Transverse colon (tissue), 4 donors: ENCODE measurements at regions not wholly inside any gene's neighbourhood (a gene's known extent, or its start where the extent isn't known, plus 50 kb on each side); places are given as distances from the start of the nearest gene placed in this dataset.

ENCODE experiments used
- DNase-seq: peaks from one replicate; pipeline ENCODE4 v3.0.0-alpha.2; 2019
- H3K27ac ChIP-seq, 4 donors: fragments of 200-600 bp; sonication (generic); 2 replicates each; pipeline ENCODE4 v1.5.1; 2016 to 2018; ENCODE audit warnings: inconsistent platforms in 4 of 4
- H3K27me3 ChIP-seq: fragments of 200-600 bp; sonication (generic); 2 replicates; pipeline ENCODE4 v1.5.1; 2017; ENCODE audit warnings: inconsistent platforms
- H3K36me3 ChIP-seq, 4 donors: fragments of 200-600 bp; sonication (generic); 2 replicates each; pipeline ENCODE4 v1.5.1; 2017 to 2019; ENCODE audit warnings: inconsistent platforms in 4 of 4
- H3K4me1 ChIP-seq, 4 donors: fragments of 200-600 bp; sonication (generic); 2 replicates each; pipeline ENCODE4 v1.5.1; 2017 to 2020; ENCODE audit warnings: inconsistent platforms in 4 of 4
- H3K4me3 ChIP-seq, 4 donors: fragments of 200-600 bp; sonication (generic); 1 replicate in 1 of 4; 2 replicates in 3 of 4; pipeline versions ENCODE4 v1.5.1 to v1.6.1; 2017 to 2019; ENCODE audit warnings: inconsistent platforms in 4 of 4
- H3K9me3 ChIP-seq, 2 donors: fragments of 200-600 bp; sonication (generic); 2 replicates each; pipeline ENCODE4 v1.5.1; 2017 to 2019; ENCODE audit warnings: inconsistent platforms in 2 of 2
- CTCF ChIP-seq, 5 experiments: fragments of 200-600 bp in 3 of 5; fragments of 450-650 bp in 2 of 5; sonication (generic) in 3 of 5; IDR thresholded peaks; 1 replicate in 2 of 5; 2 replicates in 3 of 5; pipeline ENCODE4 v1.5.1; 2016 to 2017; ENCODE audit warnings: antibody characterized with exemption in 5 of 5, inconsistent platforms in 3 of 5, mild to moderate bottlenecking in 2 of 5, moderate library complexity in 1 of 5
- EP300 ChIP-seq: sonication (generic); formaldehyde crosslinking; IDR thresholded peaks from one replicate; pipeline ENCODE4 v1.6.1; 2017; ENCODE audit warnings: antibody characterized with exemption, low read depth
- POLR2A ChIP-seq: fragments of 450-650 bp; IDR thresholded peaks from one replicate; pipeline ENCODE4 v1.6.1; 2016; ENCODE audit warnings: antibody characterized with exemption, mild to moderate bottlenecking, moderate library complexity
- POLR2AphosphoS5 ChIP-seq, 3 donors: sonication (generic); formaldehyde crosslinking; IDR thresholded peaks; one replicate each; pipeline ENCODE4 v1.6.1; 2016; ENCODE audit warnings: antibody characterized with exemption in 3 of 3
- whole genome bisulfite sequencing, 2 donors: methylation state at CpG; one replicate each; pipeline ENCODE4 v1.1.5; 2018; ENCODE audit warnings: low coverage in 1 of 2; 5-methylcytosine and 5-hydroxymethylcytosine counted together
- in situ Hi-C, 4 donors: fragments of 200-750 bp; cut with MboI; loops; one replicate each; pipeline versions ENCODE4 v1.15.0 to v1.15.1; 2017; ENCODE audit warnings: low sequenced_read_pairs in 3 of 4, low pct_ligation_motif_present in 1 of 4, low pct_unique_long_range_greater_than_20kb in 1 of 4
- intact Hi-C: fragments of 100-400 bp; cut with DNase I; formaldehyde crosslinking; loops from one replicate; pipeline ENCODE4 v1.15.1; 2023; ENCODE audit warnings: low total_unique reads

- no peak overlapping the region for H3K27ac ChIP-seq
- TF ChIP-seq POLR2AphosphoS5 (IDR thresholded peaks at IDR 0.05) (no peak), CTCF (IDR thresholded peaks at IDR 0.05) (no peak), POLR2A (no peak), EP300 (no peak)
Measured at GRCh38 chr20:61050336-61050890, 201.6 kb upstream of the CDH4 start.

GRCh38 chr20:61052195-61052750 lies 199.8 kb upstream of the CDH4 start:
- Histone ChIP-seq H3K27me3 (no peaks in the 10 kb centered on the region), H3K36me3 (no peaks in the 10 kb centered on the region), H3K27ac (no peak overlapping the region), H3K4me3 (no peak overlapping the region), H3K9me3 (no peaks in the 10 kb centered on the region), H3K4me1 (no peaks in the 10 kb centered on the region)
- intact Hi-C loops = no loop called here
- 67 to 89% methylated on average over 5 to 16 of the region's 16 CpGs for WGBS, 2 donors
- no peak for DNase-seq
- no peak for TF ChIP-seq EP300
- no peak for TF ChIP-seq CTCF (IDR thresholded peaks at IDR 0.05)
- no peak for TF ChIP-seq POLR2A
- TF ChIP-seq POLR2AphosphoS5 (IDR thresholded peaks at IDR 0.05) = no peak
- in situ Hi-C loops = no loop called here

More at GRCh38 chr20:61050336-61050890, 201.6 kb upstream of the CDH4 start:
- Histone ChIP-seq H3K4me3 (no peak overlapping the region), H3K9me3 (no peaks in the 10 kb centered on the region), H3K27me3 (no peaks in the 10 kb centered on the region), H3K4me1 (no peaks in the 10 kb centered on the region), H3K36me3 (no peaks in the 10 kb centered on the region)
- whole genome bisulfite sequencing, 2 donors = 72% methylated on average over 8 of the region's 8 CpGs; no CpG with 5 or more reads in 1 of the 2 donors
- in situ Hi-C loops = no loop called here
- no peak for DNase-seq
- intact Hi-C loops = no loop called here

- Histone ChIP-seq H3K36me3 (no peaks in the 10 kb centered on the region), H3K4me3 (no peak overlapping the region), H3K4me1 (no peaks in the 10 kb centered on the region), H3K27ac (no peak overlapping the region), H3K9me3 (no peaks in the 10 kb centered on the region), H3K27me3 (no peaks in the 10 kb centered on the region)
- 75% methylated on average over 13 of the region's 13 CpGs; no CpG with 5 or more reads in 1 of the 2 donors for WGBS, 2 donors
- intact Hi-C loops (no loop called here), in situ Hi-C loops (no loop called here)
- no peak for TF ChIP-seq POLR2A
- no peak for TF ChIP-seq CTCF (IDR thresholded peaks at IDR 0.05)
- TF ChIP-seq POLR2AphosphoS5 (IDR thresholded peaks at IDR 0.05) = no peak
- no peak for TF ChIP-seq EP300
- DNase-seq = no peak
Measured at GRCh38 chr20:61052776-61053442, 199.2 kb upstream of the CDH4 start.

GRCh38 chr20:61053487-61053886 lies 198.6 kb upstream of the CDH4 start:
- intact Hi-C loops = no loop called here
- WGBS, 2 donors = 79% methylated on average over 2 to 4 of the region's 4 CpGs
- Histone ChIP-seq H3K36me3 (no peaks in the 10 kb centered on the region), H3K27ac (no peak overlapping the region), H3K9me3 (no peaks in the 10 kb centered on the region), H3K4me3 (no peak overlapping the region), H3K27me3 (no peaks in the 10 kb centered on the region), H3K4me1 (no peaks in the 10 kb centered on the region)
- in situ Hi-C loops = no loop called here
- no peak for DNase-seq
- TF ChIP-seq POLR2A = no peak
- no peak for TF ChIP-seq CTCF (IDR thresholded peaks at IDR 0.05)
- no peak for TF ChIP-seq POLR2AphosphoS5 (IDR thresholded peaks at IDR 0.05)
- TF ChIP-seq EP300 = no peak
